ENCODE measurements at regions not wholly inside any gene's neighbourhood (a gene's known extent, or its start where the extent isn't known, plus 50 kb on each side); places are given as distances from the start of the nearest gene placed in this dataset.

DNA sequence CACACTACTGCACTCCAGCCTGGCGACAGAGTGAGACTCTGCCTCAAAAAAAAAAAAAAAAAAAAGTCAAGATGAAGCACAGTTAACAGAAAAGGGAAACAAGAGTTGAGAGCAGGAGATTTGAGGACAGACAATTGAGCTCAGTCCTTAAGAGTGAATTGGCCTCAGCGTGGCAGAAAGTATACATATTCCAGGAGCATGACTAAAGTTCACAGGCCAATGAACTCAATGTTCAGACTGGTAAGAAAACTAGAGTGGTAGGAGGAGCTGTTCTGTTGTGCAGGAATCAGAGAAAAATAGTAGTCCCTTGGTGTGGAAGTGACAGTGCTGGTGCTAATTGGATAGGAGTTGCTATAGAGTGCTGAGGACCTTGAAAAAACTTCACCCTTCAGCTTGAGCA, 60.0 kb downstream of the NRN1 start:
- TF ChIP-seq POLR2A (IDR thresholded peaks at IDR 0.05): no peak
- TF ChIP-seq, protein P1, sequence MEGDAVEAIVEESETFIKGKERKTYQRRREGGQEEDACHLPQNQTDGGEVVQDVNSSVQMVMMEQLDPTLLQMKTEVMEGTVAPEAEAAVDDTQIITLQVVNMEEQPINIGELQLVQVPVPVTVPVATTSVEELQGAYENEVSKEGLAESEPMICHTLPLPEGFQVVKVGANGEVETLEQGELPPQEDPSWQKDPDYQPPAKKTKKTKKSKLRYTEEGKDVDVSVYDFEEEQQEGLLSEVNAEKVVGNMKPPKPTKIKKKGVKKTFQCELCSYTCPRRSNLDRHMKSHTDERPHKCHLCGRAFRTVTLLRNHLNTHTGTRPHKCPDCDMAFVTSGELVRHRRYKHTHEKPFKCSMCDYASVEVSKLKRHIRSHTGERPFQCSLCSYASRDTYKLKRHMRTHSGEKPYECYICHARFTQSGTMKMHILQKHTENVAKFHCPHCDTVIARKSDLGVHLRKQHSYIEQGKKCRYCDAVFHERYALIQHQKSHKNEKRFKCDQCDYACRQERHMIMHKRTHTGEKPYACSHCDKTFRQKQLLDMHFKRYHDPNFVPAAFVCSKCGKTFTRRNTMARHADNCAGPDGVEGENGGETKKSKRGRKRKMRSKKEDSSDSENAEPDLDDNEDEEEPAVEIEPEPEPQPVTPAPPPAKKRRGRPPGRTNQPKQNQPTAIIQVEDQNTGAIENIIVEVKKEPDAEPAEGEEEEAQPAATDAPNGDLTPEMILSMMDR (IDR thresholded peaks at IDR 0.05): no peak
- no peak for TF ChIP-seq POLR2AphosphoS5 (IDR thresholded peaks at IDR 0.05)
